ENCODE measurements at regions not wholly inside any gene's neighbourhood (a gene's known extent, or its start where the extent isn't known, plus 50 kb on each side); places are given as distances from the start of the nearest gene placed in this dataset.

DNA sequence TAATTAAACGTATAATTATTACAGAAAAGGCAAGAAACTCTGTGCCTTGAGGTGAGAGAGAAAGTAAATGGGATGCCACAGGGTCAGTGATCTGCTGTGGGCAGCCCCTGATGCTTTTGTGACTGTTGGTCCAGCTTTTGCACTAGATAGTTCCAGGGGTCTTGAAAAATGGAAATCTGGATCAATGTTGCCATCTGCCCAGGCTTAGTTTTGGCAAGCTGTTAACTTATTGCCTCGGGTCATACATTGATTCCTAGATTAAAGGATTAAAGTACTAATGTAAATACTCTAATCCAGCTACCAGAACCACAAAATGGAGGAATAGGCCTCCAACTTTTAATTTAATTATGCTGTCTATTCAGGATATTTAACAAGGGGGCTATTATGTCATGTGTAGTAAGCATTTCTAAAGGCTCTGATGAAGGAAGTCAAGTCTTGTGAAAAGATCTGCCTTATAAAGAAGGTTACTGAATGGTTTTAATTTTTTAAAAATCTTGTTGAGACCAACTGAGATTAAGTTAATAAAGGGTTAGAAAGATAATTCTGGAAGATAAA, 376.0 kb upstream of the HS3ST5 start:
- TF ChIP-seq, protein P1, sequence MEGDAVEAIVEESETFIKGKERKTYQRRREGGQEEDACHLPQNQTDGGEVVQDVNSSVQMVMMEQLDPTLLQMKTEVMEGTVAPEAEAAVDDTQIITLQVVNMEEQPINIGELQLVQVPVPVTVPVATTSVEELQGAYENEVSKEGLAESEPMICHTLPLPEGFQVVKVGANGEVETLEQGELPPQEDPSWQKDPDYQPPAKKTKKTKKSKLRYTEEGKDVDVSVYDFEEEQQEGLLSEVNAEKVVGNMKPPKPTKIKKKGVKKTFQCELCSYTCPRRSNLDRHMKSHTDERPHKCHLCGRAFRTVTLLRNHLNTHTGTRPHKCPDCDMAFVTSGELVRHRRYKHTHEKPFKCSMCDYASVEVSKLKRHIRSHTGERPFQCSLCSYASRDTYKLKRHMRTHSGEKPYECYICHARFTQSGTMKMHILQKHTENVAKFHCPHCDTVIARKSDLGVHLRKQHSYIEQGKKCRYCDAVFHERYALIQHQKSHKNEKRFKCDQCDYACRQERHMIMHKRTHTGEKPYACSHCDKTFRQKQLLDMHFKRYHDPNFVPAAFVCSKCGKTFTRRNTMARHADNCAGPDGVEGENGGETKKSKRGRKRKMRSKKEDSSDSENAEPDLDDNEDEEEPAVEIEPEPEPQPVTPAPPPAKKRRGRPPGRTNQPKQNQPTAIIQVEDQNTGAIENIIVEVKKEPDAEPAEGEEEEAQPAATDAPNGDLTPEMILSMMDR (conservative IDR thresholded peaks at IDR 0.05; ENCODE audit: low read depth in 2 of 2) = no peak
- TF ChIP-seq EZH2phosphoT487 (IDR thresholded peaks at IDR 0.05; ENCODE audit: unreplicated experiment) (no peak), CREB1 (CRISPR knock-in tag; IDR thresholded peaks at IDR 0.05; ENCODE audit: low read depth) (no peak), ZNF331 (CRISPR knock-in tag; IDR thresholded peaks at IDR 0.05; ENCODE audit: low read depth) (no peak), POLR2AphosphoS5 (IDR thresholded peaks at IDR 0.05; ENCODE audit: low read depth) (no peak), EZH2 (IDR thresholded peaks at IDR 0.05; ENCODE audit: low read depth, unreplicated experiment) (no peak)
- TF ChIP-seq, protein P2, sequence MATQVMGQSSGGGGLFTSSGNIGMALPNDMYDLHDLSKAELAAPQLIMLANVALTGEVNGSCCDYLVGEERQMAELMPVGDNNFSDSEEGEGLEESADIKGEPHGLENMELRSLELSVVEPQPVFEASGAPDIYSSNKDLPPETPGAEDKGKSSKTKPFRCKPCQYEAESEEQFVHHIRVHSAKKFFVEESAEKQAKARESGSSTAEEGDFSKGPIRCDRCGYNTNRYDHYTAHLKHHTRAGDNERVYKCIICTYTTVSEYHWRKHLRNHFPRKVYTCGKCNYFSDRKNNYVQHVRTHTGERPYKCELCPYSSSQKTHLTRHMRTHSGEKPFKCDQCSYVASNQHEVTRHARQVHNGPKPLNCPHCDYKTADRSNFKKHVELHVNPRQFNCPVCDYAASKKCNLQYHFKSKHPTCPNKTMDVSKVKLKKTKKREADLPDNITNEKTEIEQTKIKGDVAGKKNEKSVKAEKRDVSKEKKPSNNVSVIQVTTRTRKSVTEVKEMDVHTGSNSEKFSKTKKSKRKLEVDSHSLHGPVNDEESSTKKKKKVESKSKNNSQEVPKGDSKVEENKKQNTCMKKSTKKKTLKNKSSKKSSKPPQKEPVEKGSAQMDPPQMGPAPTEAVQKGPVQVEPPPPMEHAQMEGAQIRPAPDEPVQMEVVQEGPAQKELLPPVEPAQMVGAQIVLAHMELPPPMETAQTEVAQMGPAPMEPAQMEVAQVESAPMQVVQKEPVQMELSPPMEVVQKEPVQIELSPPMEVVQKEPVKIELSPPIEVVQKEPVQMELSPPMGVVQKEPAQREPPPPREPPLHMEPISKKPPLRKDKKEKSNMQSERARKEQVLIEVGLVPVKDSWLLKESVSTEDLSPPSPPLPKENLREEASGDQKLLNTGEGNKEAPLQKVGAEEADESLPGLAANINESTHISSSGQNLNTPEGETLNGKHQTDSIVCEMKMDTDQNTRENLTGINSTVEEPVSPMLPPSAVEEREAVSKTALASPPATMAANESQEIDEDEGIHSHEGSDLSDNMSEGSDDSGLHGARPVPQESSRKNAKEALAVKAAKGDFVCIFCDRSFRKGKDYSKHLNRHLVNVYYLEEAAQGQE (IDR thresholded peaks at IDR 0.05; ENCODE audit: unreplicated experiment) = no peak
- TF ChIP-seq, protein P3, sequence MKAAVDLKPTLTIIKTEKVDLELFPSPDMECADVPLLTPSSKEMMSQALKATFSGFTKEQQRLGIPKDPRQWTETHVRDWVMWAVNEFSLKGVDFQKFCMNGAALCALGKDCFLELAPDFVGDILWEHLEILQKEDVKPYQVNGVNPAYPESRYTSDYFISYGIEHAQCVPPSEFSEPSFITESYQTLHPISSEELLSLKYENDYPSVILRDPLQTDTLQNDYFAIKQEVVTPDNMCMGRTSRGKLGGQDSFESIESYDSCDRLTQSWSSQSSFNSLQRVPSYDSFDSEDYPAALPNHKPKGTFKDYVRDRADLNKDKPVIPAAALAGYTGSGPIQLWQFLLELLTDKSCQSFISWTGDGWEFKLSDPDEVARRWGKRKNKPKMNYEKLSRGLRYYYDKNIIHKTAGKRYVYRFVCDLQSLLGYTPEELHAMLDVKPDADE (IDR thresholded peaks at IDR 0.05) = no peak

Data from GM23338 (cell line).